SK-N-SH (cell line): ENCODE measurements at regions not wholly inside any gene's neighbourhood (a gene's known extent, or its start where the extent isn't known, plus 50 kb on each side); places are given as distances from the start of the nearest gene placed in this dataset.

ENCODE experiments used
- CTCF ChIA-PET: fragments of 300-600, 350-600 bp; formaldehyde crosslinking; extraction: SDS; loops from one replicate; lab custom pipeline; 2021; lab: Yijun Ruan, JAX
- POLR2A ChIA-PET: fragments of 350-600 bp; sonication (Branson Sonifier 250); formaldehyde crosslinking; extraction: SDS; loops from one replicate; lab custom pipeline; 2020; ENCODE audit warnings: antibody characterized with exemption, inconsistent platforms; lab: Yijun Ruan, JAX
- DNase-seq: peaks from one replicate; pipeline ENCODE4 v3.0.0; 2012
- H2AFZ ChIP-seq: fragments of 200-600 bp; sonication (generic); 2 replicates; pipeline ENCODE4 v1.8.1; 2016; ENCODE audit warnings: antibody characterized with exemption, mild to moderate bottlenecking, low read depth
- H3F3A ChIP-seq: fragments of 200-600 bp; sonication (generic); replicated peaks from 2 replicates; pipeline ENCODE3; 2016; ENCODE audit warnings: antibody characterized with exemption, mild to moderate bottlenecking; ENCODE audit not compliant: insufficient read depth
- H3K27ac ChIP-seq, 2 experiments: fragments of 200-500 bp in 1 of 2; fragments of 200-600 bp in 1 of 2; sonication (Bioruptor generic) in 1 of 2; sonication (generic), shearing (Covaris generic) in 1 of 2; 2 replicates each; pipeline versions ENCODE4 v1.5.1 to v1.6.1; 2014 to 2016; ENCODE audit warnings: low read depth in 2 of 2, inconsistent platforms in 1 of 2, low read length in 1 of 2, mild to moderate bottlenecking in 1 of 2, mixed read lengths in 1 of 2
- H3K27me3 ChIP-seq: fragments of 200-600 bp; sonication (generic), shearing (Covaris generic); 2 replicates; pipeline ENCODE4 v1.6.1; 2016; ENCODE audit warnings: mixed run types; ENCODE audit not compliant: insufficient read depth
- H3K36me3 ChIP-seq, 2 experiments: fragments of 200-500 bp in 1 of 2; fragments of 200-600 bp in 1 of 2; sonication (Bioruptor generic) in 1 of 2; sonication (generic) in 1 of 2; replicated peaks in 1 of 2; 2 replicates each; pipeline versions ENCODE3 to v1.5.1; 2014 to 2016; ENCODE audit warnings: low read length in 1 of 2, mild to moderate bottlenecking in 1 of 2; ENCODE audit not compliant: insufficient read depth in 2 of 2, control insufficient read depth in 1 of 2
- H3K4me1 ChIP-seq, 2 experiments: fragments of 200-500 bp in 1 of 2; fragments of 200-600 bp in 1 of 2; sonication (Bioruptor generic) in 1 of 2; sonication (generic), shearing (Covaris generic) in 1 of 2; 2 replicates each; pipeline versions ENCODE4 v1.5.1 to v1.6.1; 2014 to 2016; ENCODE audit warnings: low read depth in 1 of 2, low read length in 1 of 2, mixed run types in 1 of 2; ENCODE audit not compliant: insufficient read depth in 2 of 2, control insufficient read depth in 1 of 2
- H3K4me2 ChIP-seq: fragments of 200-600 bp; sonication (generic), shearing (Covaris generic); 2 replicates; pipeline ENCODE4 v1.6.1; 2017; ENCODE audit warnings: mixed run types
- H3K4me3 ChIP-seq, 2 experiments: fragments of 200-500 bp in 1 of 2; fragments of 200-600 bp in 1 of 2; sonication (Bioruptor generic) in 1 of 2; sonication (generic), shearing (Covaris generic) in 1 of 2; 2 replicates each; pipeline versions ENCODE4 v1.5.1 to v1.8.1; 2014 to 2016; ENCODE audit warnings: low read depth in 2 of 2, inconsistent platforms in 1 of 2, low read length in 1 of 2, mild to moderate bottlenecking in 1 of 2, mixed read lengths in 1 of 2, moderate library complexity in 1 of 2
- H3K79me2 ChIP-seq: fragments of 200-600 bp; sonication (generic); 2 replicates; pipeline ENCODE4 v1.8.1; 2017; ENCODE audit warnings: mild to moderate bottlenecking; ENCODE audit not compliant: insufficient read depth
- H3K9ac ChIP-seq: fragments of 200-600 bp; sonication (generic); 2 replicates; pipeline ENCODE4 v1.6.1; 2017; ENCODE audit warnings: mixed run types
- H3K9me2 ChIP-seq: fragments of 200-600 bp; sonication (generic); 2 replicates; pipeline ENCODE4 v1.6.1; 2017; ENCODE audit warnings: mixed run types
- H3K9me3 ChIP-seq: fragments of 200-600 bp; sonication (generic); 2 replicates; pipeline ENCODE4 v1.6.1; 2017; ENCODE audit warnings: mixed run types, mild to moderate bottlenecking, moderate library complexity
- H4K20me1 ChIP-seq: fragments of 200-600 bp; sonication (generic); 2 replicates; pipeline ENCODE4 v1.6.1; 2017; ENCODE audit warnings: mild to moderate bottlenecking, mixed run types; ENCODE audit not compliant: insufficient read depth
- ELF1 ChIP-seq: IDR thresholded peaks from 2 replicates; pipeline ENCODE4 v1.4.0; 2012
- FOSL2 ChIP-seq: IDR thresholded peaks from 2 replicates; pipeline ENCODE4 v1.4.0; 2012; ENCODE audit warnings: low read depth, mild to moderate bottlenecking, moderate library complexity, borderline replicate concordance
- IRF3 ChIP-seq: fragments of 150-350 bp; IDR thresholded peaks from 2 replicates; pipeline ENCODE4 v1.6.1; 2016; ENCODE audit warnings: mild to moderate bottlenecking, low read depth, low read length
- JUND ChIP-seq: IDR thresholded peaks from 2 replicates; pipeline ENCODE4 v1.4.0; 2012
- MAX ChIP-seq: IDR thresholded peaks from 2 replicates; pipeline ENCODE4 v1.4.0; 2012; ENCODE audit warnings: low read depth
- MXI1 ChIP-seq: IDR thresholded peaks from 2 replicates; pipeline ENCODE4 v1.6.1; 2012; ENCODE audit warnings: mild to moderate bottlenecking, low read depth, low read length, improper control_type of control experiment
- NFIC ChIP-seq: IDR thresholded peaks from 2 replicates; pipeline ENCODE4 v1.4.0; 2012; ENCODE audit warnings: borderline replicate concordance
- NRF1 ChIP-seq: IDR thresholded peaks from 2 replicates; pipeline ENCODE4 v1.6.1; 2012; ENCODE audit warnings: low read depth, mild to moderate bottlenecking, low read length
- RAD21 ChIP-seq: IDR thresholded peaks from 2 replicates; pipeline ENCODE4 v1.6.1; 2012; ENCODE audit warnings: mild to moderate bottlenecking, low read length
- RFX5 ChIP-seq: IDR thresholded peaks from 2 replicates; pipeline ENCODE4 v1.6.1; 2012; ENCODE audit warnings: mild to moderate bottlenecking, improper control_type of control experiment, low read length
- RXRA ChIP-seq: IDR thresholded peaks from 2 replicates; pipeline ENCODE4 v1.4.0; 2012; ENCODE audit warnings: low read depth, mild to moderate bottlenecking, borderline replicate concordance
- SMC3 ChIP-seq: IDR thresholded peaks from 2 replicates; pipeline ENCODE4 v1.6.1; 2012; ENCODE audit warnings: low read depth, low read length, improper control_type of control experiment
- TAF1 ChIP-seq: IDR thresholded peaks from 2 replicates; pipeline ENCODE4 v1.6.1; 2012; ENCODE audit warnings: low read depth, mild to moderate bottlenecking, low read length, moderate library complexity, borderline replicate concordance
- TCF12 ChIP-seq: IDR thresholded peaks from 2 replicates; pipeline ENCODE4 v1.4.0; 2012
- YY1 ChIP-seq: IDR thresholded peaks from 2 replicates; pipeline ENCODE4 v1.4.0; 2012; ENCODE audit warnings: low read depth, mild to moderate bottlenecking
- ZBTB33 ChIP-seq: IDR thresholded peaks from 2 replicates; pipeline ENCODE4 v1.4.0; 2012; ENCODE audit warnings: low read depth, borderline replicate concordance
- WGBS: methylation state at CpG from one replicate; pipeline ENCODE4 v1.1.6; 2017; ENCODE audit warnings: low lambda C conversion rate; 5-methylcytosine and 5-hydroxymethylcytosine counted together
- TF ChIP-seq, protein P1 (sequence below): fragments of 150-350 bp; IDR thresholded peaks from 2 replicates; pipeline ENCODE4 v1.6.1; 2017; ENCODE audit warnings: antibody characterized with exemption, low read length, low read depth, borderline replicate concordance
- TF ChIP-seq, protein P2 (sequence below): IDR thresholded peaks from 2 replicates; pipeline ENCODE4; 2012

DNA sequence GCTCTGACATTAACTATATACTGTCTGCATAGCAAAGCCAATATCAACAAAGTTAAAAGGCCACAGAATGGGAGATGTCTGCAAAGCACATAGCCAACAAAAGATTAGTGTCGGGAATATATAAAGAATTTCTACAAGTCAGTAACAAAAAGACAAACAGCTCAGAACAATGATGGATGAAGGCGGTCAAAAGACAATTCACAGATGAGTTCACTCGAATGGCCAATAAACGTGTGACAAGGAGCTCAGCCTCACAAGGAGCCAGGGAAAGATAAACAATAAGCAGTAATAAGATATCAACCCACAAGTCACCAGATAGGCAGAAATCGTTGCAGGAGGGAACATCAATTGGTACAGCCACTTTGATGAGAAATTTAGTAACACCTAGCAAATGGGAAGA lies 106.0 kb upstream of the ISX start:
- no peak for TF ChIP-seq SMC3
- TF ChIP-seq RXRA = no peak
- TF ChIP-seq FOSL2 = no peak
- no peak for TF ChIP-seq IRF3
- TF ChIP-seq MAX = no peak
- TF ChIP-seq MXI1 = no peak
- TF ChIP-seq NRF1 = no peak
- no peak for TF ChIP-seq TAF1
- no peak for TF ChIP-seq NFIC
- TF ChIP-seq RAD21 = no peak
- TF ChIP-seq, protein P1, sequence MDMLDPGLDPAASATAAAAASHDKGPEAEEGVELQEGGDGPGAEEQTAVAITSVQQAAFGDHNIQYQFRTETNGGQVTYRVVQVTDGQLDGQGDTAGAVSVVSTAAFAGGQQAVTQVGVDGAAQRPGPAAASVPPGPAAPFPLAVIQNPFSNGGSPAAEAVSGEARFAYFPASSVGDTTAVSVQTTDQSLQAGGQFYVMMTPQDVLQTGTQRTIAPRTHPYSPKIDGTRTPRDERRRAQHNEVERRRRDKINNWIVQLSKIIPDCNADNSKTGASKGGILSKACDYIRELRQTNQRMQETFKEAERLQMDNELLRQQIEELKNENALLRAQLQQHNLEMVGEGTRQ = no peak
- no peak for TF ChIP-seq RFX5
- TF ChIP-seq TCF12 = no peak
- no peak for TF ChIP-seq ELF1
- no peak for TF ChIP-seq JUND
- no peak for TF ChIP-seq YY1
- TF ChIP-seq, protein P2, sequence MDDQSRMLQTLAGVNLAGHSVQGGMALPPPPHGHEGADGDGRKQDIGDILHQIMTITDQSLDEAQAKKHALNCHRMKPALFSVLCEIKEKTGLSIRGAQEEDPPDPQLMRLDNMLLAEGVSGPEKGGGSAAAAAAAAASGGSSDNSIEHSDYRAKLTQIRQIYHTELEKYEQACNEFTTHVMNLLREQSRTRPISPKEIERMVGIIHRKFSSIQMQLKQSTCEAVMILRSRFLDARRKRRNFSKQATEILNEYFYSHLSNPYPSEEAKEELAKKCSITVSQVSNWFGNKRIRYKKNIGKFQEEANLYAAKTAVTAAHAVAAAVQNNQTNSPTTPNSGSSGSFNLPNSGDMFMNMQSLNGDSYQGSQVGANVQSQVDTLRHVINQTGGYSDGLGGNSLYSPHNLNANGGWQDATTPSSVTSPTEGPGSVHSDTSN = no peak
- TF ChIP-seq ZBTB33 = no peak
- Histone ChIP-seq H3K79me2 (no peaks in the 10 kb centered on the region), H3K36me3 (no peaks in the 10 kb centered on the region)

More for the DNA sequence above, 106.0 kb upstream of the ISX start:
- Histone ChIP-seq H3K27me3 (no peaks in the 10 kb centered on the region), H2AFZ (no peak overlapping the region), H3K27ac (no peak overlapping the region), H3K9me3 (no peaks in the 10 kb centered on the region), H3K4me2 (no peak overlapping the region), H3K4me1 (no peaks in the 10 kb centered on the region), H3K4me3 (no peak overlapping the region), H3F3A (no peaks in the 10 kb centered on the region), H3K9ac (no peak overlapping the region), H4K20me1 (no peaks in the 10 kb centered on the region), H3K9me2 (no peaks in the 10 kb centered on the region)
- ChIA-PET CTCF (no interaction called here), POLR2A (no interaction called here)
- no peak for DNase-seq
- WGBS = 7% methylated on average over 5 of the region's 5 CpGs
